Nephron progenitor cell (in vitro differentiated cells): ENCODE measurements at regions not wholly inside any gene's neighbourhood (a gene's known extent, or its start where the extent isn't known, plus 50 kb on each side); places are given as distances from the start of the nearest gene placed in this dataset.

Experiments used
- DNase-seq: peaks from one replicate; pipeline ENCODE4 v3.0.0; 2021
- H3K27ac Mint-ChIP-seq: 2 replicates; pipeline ENCODE4 v1.8.0; 2021; ENCODE audit warnings: mild to moderate bottlenecking, moderate library complexity, mixed read lengths
- H3K27me3 Mint-ChIP-seq: 2 replicates; pipeline ENCODE4 v1.8.0; 2021; ENCODE audit warnings: mild to moderate bottlenecking, low read depth, mixed read lengths; ENCODE audit not compliant: poor library complexity
- H3K36me3 Mint-ChIP-seq: 2 replicates; pipeline ENCODE4 v1.8.0; 2021; ENCODE audit warnings: low read depth, mixed read lengths
- H3K4me1 Mint-ChIP-seq: 2 replicates; pipeline ENCODE4 v1.8.0; 2021; ENCODE audit warnings: mixed read lengths
- H3K4me3 Mint-ChIP-seq: 2 replicates; pipeline ENCODE4 v1.8.0; 2021; ENCODE audit warnings: mild to moderate bottlenecking, moderate library complexity, mixed read lengths
- H3K9me3 Mint-ChIP-seq: 2 replicates; pipeline ENCODE4 v1.8.0; 2021; ENCODE audit warnings: mild to moderate bottlenecking, moderate library complexity, mixed read lengths
- CTCF ChIP-seq: fragments of 200-600 bp; sonication (generic); IDR thresholded peaks from 2 replicates; pipeline ENCODE4 v1.5.0; 2021; ENCODE audit warnings: antibody characterized with exemption

- peaks cover 48% of the 10 kb centered on the region for H3K4me1 Mint-ChIP-seq
- TF ChIP-seq CTCF, result no peak
- DNase-seq, result no peak
- no peak overlapping the region for H3K27ac Mint-ChIP-seq
- no peaks in the 10 kb centered on the region for H3K9me3 Mint-ChIP-seq
- H3K4me3 Mint-ChIP-seq, result no peak overlapping the region
- no peaks in the 10 kb centered on the region for H3K36me3 Mint-ChIP-seq
- H3K27me3 Mint-ChIP-seq, result peaks cover 4% of the 10 kb centered on the region
These were observed 365.6 kb upstream of the ADGRL2 start for GRCh38 chr1:81435175-81435574.

GRCh38 chr1:81433676-81434075, 367.1 kb upstream of the ADGRL2 start:
- TF ChIP-seq CTCF, result no peak
- H3K9me3 Mint-ChIP-seq, result no peaks in the 10 kb centered on the region
- H3K4me1 Mint-ChIP-seq, result peaks cover 61% of the 10 kb centered on the region
- no peak for DNase-seq
- H3K4me3 Mint-ChIP-seq, result no peak overlapping the region
- H3K36me3 Mint-ChIP-seq, result no peaks in the 10 kb centered on the region
- peaks cover 7% of the 10 kb centered on the region for H3K27me3 Mint-ChIP-seq
- H3K27ac Mint-ChIP-seq, result no peak overlapping the region

- H3K4me3 Mint-ChIP-seq, result no peak overlapping the region
- TF ChIP-seq CTCF, result no peak
- H3K36me3 Mint-ChIP-seq, result no peaks in the 10 kb centered on the region
- H3K27ac Mint-ChIP-seq, result no peak overlapping the region
- peaks cover 7% of the 10 kb centered on the region for H3K27me3 Mint-ChIP-seq
- peaks cover 57% of the 10 kb centered on the region for H3K4me1 Mint-ChIP-seq
- DNase-seq, result no peak
- H3K9me3 Mint-ChIP-seq, result no peaks in the 10 kb centered on the region
These were observed 368.1 kb upstream of the ADGRL2 start for GRCh38 chr1:81432654-81433109.

- Mint-ChIP-seq H3K9me3 (no peaks in the 10 kb centered on the region), H3K36me3 (no peaks in the 10 kb centered on the region), H3K4me3 (no peak overlapping the region), H3K27me3 (peaks cover 8% of the 10 kb centered on the region), H3K27ac (no peak overlapping the region), H3K4me1 (peaks cover 50% of the 10 kb centered on the region)
- TF ChIP-seq CTCF, result no peak
- DNase-seq, result no peak
These were observed 368.7 kb upstream of the ADGRL2 start for GRCh38 chr1:81432059-81432458.

- no peak for DNase-seq
- no peak overlapping the region for H3K27ac Mint-ChIP-seq
- no peaks in the 10 kb centered on the region for H3K9me3 Mint-ChIP-seq
- H3K4me1 Mint-ChIP-seq, result peaks cover 47% of the 10 kb centered on the region
- no peak overlapping the region for H3K4me3 Mint-ChIP-seq
- no peaks in the 10 kb centered on the region for H3K36me3 Mint-ChIP-seq
- no peak for TF ChIP-seq CTCF
- peaks cover 11% of the 10 kb centered on the region for H3K27me3 Mint-ChIP-seq
These were observed 369.1 kb upstream of the ADGRL2 start for GRCh38 chr1:81431624-81432000.

GRCh38 chr1:81430955-81431623, 369.6 kb upstream of the ADGRL2 start:
- Mint-ChIP-seq H3K4me3 (no peak overlapping the region), H3K9me3 (peaks cover 5% of the 10 kb centered on the region), H3K27me3 (peaks cover 11% of the 10 kb centered on the region), H3K36me3 (no peaks in the 10 kb centered on the region), H3K4me1 (peaks cover 47% of the 10 kb centered on the region), H3K27ac (no peak overlapping the region)
- no peak for TF ChIP-seq CTCF
- no peak for DNase-seq
